ENCODE measurements at regions not wholly inside any gene's neighbourhood (a gene's known extent, or its start where the extent isn't known, plus 50 kb on each side); places are given as distances from the start of the nearest gene placed in this dataset.

DNA sequence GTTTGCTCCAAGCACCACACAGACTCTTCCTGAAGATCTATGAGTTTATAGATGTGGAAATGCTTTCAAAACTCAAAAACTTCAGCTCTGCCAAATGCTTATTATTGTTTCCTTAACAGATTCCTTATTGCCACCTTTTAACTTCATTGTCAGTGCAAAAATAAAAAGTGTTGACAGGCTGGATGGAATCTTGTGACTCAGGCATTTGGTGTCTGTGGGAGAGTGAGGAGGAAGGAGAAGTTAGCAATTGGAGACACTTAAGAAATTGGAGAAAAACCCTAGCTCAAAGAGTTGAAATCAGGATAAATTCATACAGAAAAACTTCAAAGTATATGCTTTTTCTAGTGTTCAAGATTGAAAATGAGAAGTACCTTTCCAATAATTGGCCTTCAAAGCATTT, 140.6 kb upstream of the PUM3 start:
- no peak for TF ChIP-seq EP300 (IDR thresholded peaks at IDR 0.05; ENCODE audit: borderline replicate concordance in 1 of 2, low read depth in 1 of 2, low read length in 1 of 2)
- TF ChIP-seq, protein P1, sequence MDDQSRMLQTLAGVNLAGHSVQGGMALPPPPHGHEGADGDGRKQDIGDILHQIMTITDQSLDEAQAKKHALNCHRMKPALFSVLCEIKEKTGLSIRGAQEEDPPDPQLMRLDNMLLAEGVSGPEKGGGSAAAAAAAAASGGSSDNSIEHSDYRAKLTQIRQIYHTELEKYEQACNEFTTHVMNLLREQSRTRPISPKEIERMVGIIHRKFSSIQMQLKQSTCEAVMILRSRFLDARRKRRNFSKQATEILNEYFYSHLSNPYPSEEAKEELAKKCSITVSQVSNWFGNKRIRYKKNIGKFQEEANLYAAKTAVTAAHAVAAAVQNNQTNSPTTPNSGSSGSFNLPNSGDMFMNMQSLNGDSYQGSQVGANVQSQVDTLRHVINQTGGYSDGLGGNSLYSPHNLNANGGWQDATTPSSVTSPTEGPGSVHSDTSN (IDR thresholded peaks at IDR 0.05) = no peak
- TF ChIP-seq, protein P2, sequence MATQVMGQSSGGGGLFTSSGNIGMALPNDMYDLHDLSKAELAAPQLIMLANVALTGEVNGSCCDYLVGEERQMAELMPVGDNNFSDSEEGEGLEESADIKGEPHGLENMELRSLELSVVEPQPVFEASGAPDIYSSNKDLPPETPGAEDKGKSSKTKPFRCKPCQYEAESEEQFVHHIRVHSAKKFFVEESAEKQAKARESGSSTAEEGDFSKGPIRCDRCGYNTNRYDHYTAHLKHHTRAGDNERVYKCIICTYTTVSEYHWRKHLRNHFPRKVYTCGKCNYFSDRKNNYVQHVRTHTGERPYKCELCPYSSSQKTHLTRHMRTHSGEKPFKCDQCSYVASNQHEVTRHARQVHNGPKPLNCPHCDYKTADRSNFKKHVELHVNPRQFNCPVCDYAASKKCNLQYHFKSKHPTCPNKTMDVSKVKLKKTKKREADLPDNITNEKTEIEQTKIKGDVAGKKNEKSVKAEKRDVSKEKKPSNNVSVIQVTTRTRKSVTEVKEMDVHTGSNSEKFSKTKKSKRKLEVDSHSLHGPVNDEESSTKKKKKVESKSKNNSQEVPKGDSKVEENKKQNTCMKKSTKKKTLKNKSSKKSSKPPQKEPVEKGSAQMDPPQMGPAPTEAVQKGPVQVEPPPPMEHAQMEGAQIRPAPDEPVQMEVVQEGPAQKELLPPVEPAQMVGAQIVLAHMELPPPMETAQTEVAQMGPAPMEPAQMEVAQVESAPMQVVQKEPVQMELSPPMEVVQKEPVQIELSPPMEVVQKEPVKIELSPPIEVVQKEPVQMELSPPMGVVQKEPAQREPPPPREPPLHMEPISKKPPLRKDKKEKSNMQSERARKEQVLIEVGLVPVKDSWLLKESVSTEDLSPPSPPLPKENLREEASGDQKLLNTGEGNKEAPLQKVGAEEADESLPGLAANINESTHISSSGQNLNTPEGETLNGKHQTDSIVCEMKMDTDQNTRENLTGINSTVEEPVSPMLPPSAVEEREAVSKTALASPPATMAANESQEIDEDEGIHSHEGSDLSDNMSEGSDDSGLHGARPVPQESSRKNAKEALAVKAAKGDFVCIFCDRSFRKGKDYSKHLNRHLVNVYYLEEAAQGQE (IDR thresholded peaks at IDR 0.05; ENCODE audit: low read depth, low read length) = no peak
- TF ChIP-seq RCOR1 (IDR thresholded peaks at IDR 0.05; ENCODE audit: low read length) = no peak
- TF ChIP-seq, protein P3, sequence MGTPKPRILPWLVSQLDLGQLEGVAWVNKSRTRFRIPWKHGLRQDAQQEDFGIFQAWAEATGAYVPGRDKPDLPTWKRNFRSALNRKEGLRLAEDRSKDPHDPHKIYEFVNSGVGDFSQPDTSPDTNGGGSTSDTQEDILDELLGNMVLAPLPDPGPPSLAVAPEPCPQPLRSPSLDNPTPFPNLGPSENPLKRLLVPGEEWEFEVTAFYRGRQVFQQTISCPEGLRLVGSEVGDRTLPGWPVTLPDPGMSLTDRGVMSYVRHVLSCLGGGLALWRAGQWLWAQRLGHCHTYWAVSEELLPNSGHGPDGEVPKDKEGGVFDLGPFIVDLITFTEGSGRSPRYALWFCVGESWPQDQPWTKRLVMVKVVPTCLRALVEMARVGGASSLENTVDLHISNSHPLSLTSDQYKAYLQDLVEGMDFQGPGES (IDR thresholded peaks at IDR 0.05; ENCODE audit: low read depth, low read length) = no peak
- TF ChIP-seq, protein P4, sequence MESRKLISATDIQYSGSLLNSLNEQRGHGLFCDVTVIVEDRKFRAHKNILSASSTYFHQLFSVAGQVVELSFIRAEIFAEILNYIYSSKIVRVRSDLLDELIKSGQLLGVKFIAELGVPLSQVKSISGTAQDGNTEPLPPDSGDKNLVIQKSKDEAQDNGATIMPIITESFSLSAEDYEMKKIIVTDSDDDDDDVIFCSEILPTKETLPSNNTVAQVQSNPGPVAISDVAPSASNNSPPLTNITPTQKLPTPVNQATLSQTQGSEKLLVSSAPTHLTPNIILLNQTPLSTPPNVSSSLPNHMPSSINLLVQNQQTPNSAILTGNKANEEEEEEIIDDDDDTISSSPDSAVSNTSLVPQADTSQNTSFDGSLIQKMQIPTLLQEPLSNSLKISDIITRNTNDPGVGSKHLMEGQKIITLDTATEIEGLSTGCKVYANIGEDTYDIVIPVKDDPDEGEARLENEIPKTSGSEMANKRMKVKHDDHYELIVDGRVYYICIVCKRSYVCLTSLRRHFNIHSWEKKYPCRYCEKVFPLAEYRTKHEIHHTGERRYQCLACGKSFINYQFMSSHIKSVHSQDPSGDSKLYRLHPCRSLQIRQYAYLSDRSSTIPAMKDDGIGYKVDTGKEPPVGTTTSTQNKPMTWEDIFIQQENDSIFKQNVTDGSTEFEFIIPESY (IDR thresholded peaks at IDR 0.05; ENCODE audit: borderline replicate concordance, low read depth) = no peak
- no peak for TF ChIP-seq NFIC (IDR thresholded peaks at IDR 0.05; ENCODE audit: borderline replicate concordance)
- TF ChIP-seq FOXM1 (IDR thresholded peaks at IDR 0.05; ENCODE audit: low read depth) = no peak
- TF ChIP-seq FOSL2 (IDR thresholded peaks at IDR 0.05; ENCODE audit: borderline replicate concordance, low read depth) = no peak
- TF ChIP-seq FOXJ3 (CRISPR knock-in tag; IDR thresholded peaks at IDR 0.05) = no peak
- CTCF ChIA-PET = no interaction called here

More for the DNA sequence above, 140.6 kb upstream of the PUM3 start:
- no peak overlapping the region for H2AFZ ChIP-seq (ENCODE audit: low read depth)
- no peak overlapping the region for H3K4me2 ChIP-seq
- H3K9me3 ChIP-seq = no peaks in the 10 kb centered on the region
- no peaks in the 10 kb centered on the region for H4K20me1 ChIP-seq (ENCODE audit: insufficient read depth)
- DNase-seq = no peak
- no peak overlapping the region for H3K9ac ChIP-seq
- H3K27me3 ChIP-seq (ENCODE audit: insufficient read depth) = no peaks in the 10 kb centered on the region; the same call in 1 of the 2 replicates
- POLR2A ChIA-PET = no interaction called here
- H3K9me2 ChIP-seq = no peaks in the 10 kb centered on the region
- H3K36me3 ChIP-seq (replicated peaks in 1 of 2; ENCODE audit: control insufficient read depth in 1 of 2, insufficient read depth in 2 of 2, low read length in 1 of 2) = no peaks in the 10 kb centered on the region
- H3K27ac ChIP-seq (ENCODE audit: low read depth in 2 of 2, low read length in 1 of 2) = no peak overlapping the region
- no peak overlapping the region for H3K4me3 ChIP-seq (ENCODE audit: low read depth in 2 of 2, low read length in 1 of 2)
- no peaks in the 10 kb centered on the region for H3K79me2 ChIP-seq (ENCODE audit: insufficient read depth)
- H3K4me1 ChIP-seq (ENCODE audit: control insufficient read depth in 1 of 2, insufficient read depth in 2 of 2, low read depth in 1 of 2, low read length in 1 of 2) = no peaks in the 10 kb centered on the region
- no peaks in the 10 kb centered on the region for H3F3A ChIP-seq (replicated peaks; ENCODE audit: insufficient read depth)

Data from SK-N-SH (cell line).